EH (cell line): ENCODE measurements at regions not wholly inside any gene's neighbourhood (a gene's known extent, or its start where the extent isn't known, plus 50 kb on each side); places are given as distances from the start of the nearest gene placed in this dataset.
"Not testable (repeated sequence)": the region's sequence is repeated elsewhere in the genome, so short reads cannot be mapped to it uniquely, and the experiment has no call there.

Experiments
- DNase-seq: peaks from one replicate; pipeline ENCODE4 v3.0.0-alpha.2; 2015; ENCODE audit warnings: low read depth

- DNase-seq, result no peak
Measured at GRCh38 chr13:30065181-30065580, 214.8 kb upstream of the UBL3 start.

GRCh38 chr13:30063892-30064291 lies 213.5 kb upstream of the UBL3 start:
- DNase-seq, result no peak

GRCh38 chr13:30061217-30061616 lies 210.8 kb upstream of the UBL3 start:
- DNase-seq, result no peak

GRCh38 chr13:30058429-30058828 lies 208.0 kb upstream of the UBL3 start:
- DNase-seq, result no peak

- DNase-seq, result not testable (repeated sequence)
Measured at GRCh38 chr13:30054546-30054945, 204.1 kb upstream of the UBL3 start.

GRCh38 chr13:30053939-30054338 lies 203.5 kb upstream of the UBL3 start:
- DNase-seq, result no peak

- DNase-seq, result no peak
Measured at GRCh38 chr13:30052120-30052519, 201.7 kb upstream of the UBL3 start.

- DNase-seq, result no peak
Measured at GRCh38 chr13:30051531-30052060, 201.2 kb upstream of the UBL3 start.

- peak; percentile 51 for DNase-seq
Measured at GRCh38 chr13:30049692-30050091, 199.3 kb upstream of the UBL3 start.

- no peak for DNase-seq
Measured at GRCh38 chr13:30047154-30047874, 196.9 kb upstream of the UBL3 start.

GRCh38 chr13:30045916-30046704 lies 195.7 kb upstream of the UBL3 start:
- peak; percentile 91 for DNase-seq

- DNase-seq, result no peak
Measured at GRCh38 chr13:30044932-30045331, 194.5 kb upstream of the UBL3 start.

- DNase-seq, result no peak
Measured at GRCh38 chr13:30043631-30043925, 193.2 kb upstream of the UBL3 start.

GRCh38 chr13:30042891-30043630 lies 192.6 kb upstream of the UBL3 start:
- DNase-seq, result no peak

GRCh38 chr13:30042272-30042671 lies 191.9 kb upstream of the UBL3 start:
- no peak for DNase-seq

- no peak for DNase-seq
Measured at GRCh38 chr13:30039511-30039911, 189.1 kb upstream of the UBL3 start.

- peak; percentile 57 for DNase-seq
Measured at GRCh38 chr13:30038884-30039283, 188.5 kb upstream of the UBL3 start.

- peak; percentile 49 for DNase-seq
Measured at GRCh38 chr13:30037766-30038165, 187.3 kb upstream of the UBL3 start.

GRCh38 chr13:30037306-30037705 lies 186.9 kb upstream of the UBL3 start:
- no peak for DNase-seq

- DNase-seq, result peak; percentile 21
Measured at GRCh38 chr13:30034458-30034795, 184.0 kb upstream of the UBL3 start.

GRCh38 chr13:30033681-30034457 lies 183.5 kb upstream of the UBL3 start:
- DNase-seq, result peak; percentile 97

- DNase-seq, result no peak
Measured at GRCh38 chr13:30032263-30032662, 181.8 kb upstream of the UBL3 start.
